NB4 (cell line): ENCODE measurements at regions not wholly inside any gene's neighbourhood (a gene's known extent, or its start where the extent isn't known, plus 50 kb on each side); places are given as distances from the start of the nearest gene placed in this dataset.
"Not testable (repeated sequence)": the region's sequence is repeated elsewhere in the genome, so short reads cannot be mapped to it uniquely, and the experiment has no call there.

Experiments
- DNase-seq: peaks from one replicate; pipeline ENCODE4 v3.0.0; 2010; ENCODE audit warnings: low read depth
- H3K4me3 ChIP-seq: one replicate; pipeline ENCODE4 v1.5.1; 2011; ENCODE audit warnings: mild to moderate bottlenecking, low read depth, low read length, moderate library complexity
- CTCF ChIP-seq: IDR thresholded peaks from one replicate; pipeline ENCODE4 v1.5.1; 2012; ENCODE audit warnings: low read depth, low read length
- MAX ChIP-seq: IDR thresholded peaks from 2 replicates; pipeline ENCODE4 v1.6.1; 2011; ENCODE audit warnings: low read depth, low read length
- MYC ChIP-seq: IDR thresholded peaks from 2 replicates; pipeline ENCODE4 v1.6.1; 2011; ENCODE audit warnings: low read depth, low read length
- POLR2A ChIP-seq: IDR thresholded peaks from 2 replicates; pipeline ENCODE4 v1.6.1; 2011; ENCODE audit warnings: mild to moderate bottlenecking; ENCODE audit not compliant: insufficient read length; ENCODE audit errors: extremely low read depth

GRCh38 chr3:170809007-170809974 is 60.7 kb downstream of the RPL22L1 start:
- no peak overlapping the region for H3K4me3 ChIP-seq
- peak; percentile 54 for DNase-seq
- no peak for TF ChIP-seq MYC
- TF ChIP-seq CTCF: peak; percentile 46
- TF ChIP-seq POLR2A: no peak

- no peak for DNase-seq
- TF ChIP-seq MYC (no peak), MAX (no peak), POLR2A (no peak), CTCF (no peak)
- no peak overlapping the region for H3K4me3 ChIP-seq
Observed at GRCh38 chr3:170808041-170808440, 62.0 kb downstream of the RPL22L1 start.

GRCh38 chr3:170806676-170807075 is 63.3 kb downstream of the RPL22L1 start:
- TF ChIP-seq POLR2A: no peak
- TF ChIP-seq MYC: no peak
- no peak for TF ChIP-seq CTCF
- no peak for TF ChIP-seq MAX

GRCh38 chr3:170806141-170806540 is 63.9 kb downstream of the RPL22L1 start:
- DNase-seq: no peak
- TF ChIP-seq MAX (no peak), POLR2A (no peak), MYC (no peak)
- H3K4me3 ChIP-seq: no peak overlapping the region

More at GRCh38 chr3:170806676-170807075, 63.3 kb downstream of the RPL22L1 start:
- DNase-seq: no peak
- no peak overlapping the region for H3K4me3 ChIP-seq

GRCh38 chr3:170805296-170805695 is 64.7 kb downstream of the RPL22L1 start:
- not testable (repeated sequence) for DNase-seq, H3K4me3 ChIP-seq

- not testable (repeated sequence) for DNase-seq, H3K4me3 ChIP-seq
Observed at GRCh38 chr3:170804634-170805033, 65.4 kb downstream of the RPL22L1 start.

- DNase-seq: no peak
- no peak overlapping the region for H3K4me3 ChIP-seq
- TF ChIP-seq MAX (no peak), CTCF (no peak), POLR2A (no peak), MYC (no peak)
Observed at GRCh38 chr3:170804078-170804477, 65.9 kb downstream of the RPL22L1 start.
